Germinal center (tissue), 1 donor: ENCODE measurements at regions not wholly inside any gene's neighbourhood (a gene's known extent, or its start where the extent isn't known, plus 50 kb on each side); places are given as distances from the start of the nearest gene placed in this dataset.
"Not testable (repeated sequence)": the region's sequence is repeated elsewhere in the genome, so short reads cannot be mapped to it uniquely, and the experiment has no call there.

Experiments
- DNase-seq: peaks from one replicate; pipeline ENCODE4 v3.0.0; 2012; ENCODE audit warnings: mixed read lengths, low spot score

- DNase-seq, result no peak
These were observed 59.2 kb downstream of the IL12A start for GRCh38 chr3:160047876-160048275.

GRCh38 chr3:160049038-160049437 lies 60.4 kb downstream of the IL12A start:
- no peak for DNase-seq

DNA sequence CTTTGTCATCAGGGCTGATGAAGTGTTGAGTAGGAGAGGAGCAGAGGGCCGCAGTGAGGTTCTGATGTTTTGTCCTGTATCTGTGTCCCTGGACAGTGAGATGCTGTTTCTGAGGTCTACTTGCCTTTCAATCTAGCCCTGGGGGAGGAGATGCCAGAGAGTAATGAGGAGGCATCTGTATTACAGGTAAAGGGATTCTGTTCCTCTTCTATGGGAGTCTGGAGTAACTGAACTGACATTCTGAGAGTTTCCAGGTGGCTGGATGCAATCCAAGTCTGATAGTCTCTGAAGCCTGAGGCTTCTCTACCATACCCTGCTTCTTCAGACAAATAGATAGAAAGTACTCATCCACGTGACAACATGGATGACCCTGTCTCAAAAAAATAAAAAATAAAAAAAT lies 60.9 kb downstream of the IL12A start:
- no peak for DNase-seq

GRCh38 chr3:160049988-160050387 lies 61.4 kb downstream of the IL12A start:
- DNase-seq, result no peak

GRCh38 chr3:160052385-160053047 lies 63.9 kb downstream of the IL12A start:
- DNase-seq, result no peak

DNA sequence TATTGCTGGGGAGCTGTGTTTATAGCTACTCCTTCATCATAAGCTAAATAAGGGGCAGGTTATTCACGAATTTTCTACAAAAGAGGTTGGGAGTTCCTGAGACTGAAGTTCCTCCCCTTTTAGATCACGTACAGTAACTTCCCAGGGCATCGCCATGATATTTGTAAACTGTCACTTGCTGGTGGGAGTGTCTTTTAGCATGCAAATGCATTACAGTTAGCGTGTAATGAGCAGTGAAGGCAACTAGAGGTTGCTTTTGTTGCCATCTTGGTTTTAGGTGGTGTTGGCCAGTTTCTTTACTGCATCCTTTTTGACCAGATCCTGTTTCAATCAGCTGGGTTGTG lies 64.4 kb downstream of the IL12A start:
- no peak for DNase-seq

DNA sequence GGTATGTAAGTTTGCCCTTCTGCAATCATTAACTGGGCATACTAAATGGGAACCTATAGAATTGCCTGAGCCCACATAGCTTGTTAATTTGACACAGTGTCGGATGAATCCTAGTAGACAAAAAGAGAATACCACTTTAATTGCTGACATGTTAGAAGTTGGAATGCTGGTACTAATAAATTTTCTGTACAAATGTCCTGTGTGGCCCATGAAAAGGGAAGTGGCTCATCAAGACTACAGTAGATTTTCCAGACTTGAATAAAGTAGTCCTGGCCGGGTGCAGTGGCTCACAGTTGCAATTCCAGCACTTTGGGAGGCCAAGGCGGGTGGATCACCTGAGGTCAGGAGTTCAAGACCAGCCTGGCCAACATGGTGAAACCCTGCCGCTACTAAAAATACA lies 66.2 kb downstream of the IL12A start:
- DNase-seq, result not testable (repeated sequence)

- DNase-seq, result no peak
These were observed 67.0 kb downstream of the IL12A start for GRCh38 chr3:160055659-160056058.

GRCh38 chr3:160057331-160057730 lies 68.7 kb downstream of the IL12A start:
- DNase-seq, result no peak

DNA sequence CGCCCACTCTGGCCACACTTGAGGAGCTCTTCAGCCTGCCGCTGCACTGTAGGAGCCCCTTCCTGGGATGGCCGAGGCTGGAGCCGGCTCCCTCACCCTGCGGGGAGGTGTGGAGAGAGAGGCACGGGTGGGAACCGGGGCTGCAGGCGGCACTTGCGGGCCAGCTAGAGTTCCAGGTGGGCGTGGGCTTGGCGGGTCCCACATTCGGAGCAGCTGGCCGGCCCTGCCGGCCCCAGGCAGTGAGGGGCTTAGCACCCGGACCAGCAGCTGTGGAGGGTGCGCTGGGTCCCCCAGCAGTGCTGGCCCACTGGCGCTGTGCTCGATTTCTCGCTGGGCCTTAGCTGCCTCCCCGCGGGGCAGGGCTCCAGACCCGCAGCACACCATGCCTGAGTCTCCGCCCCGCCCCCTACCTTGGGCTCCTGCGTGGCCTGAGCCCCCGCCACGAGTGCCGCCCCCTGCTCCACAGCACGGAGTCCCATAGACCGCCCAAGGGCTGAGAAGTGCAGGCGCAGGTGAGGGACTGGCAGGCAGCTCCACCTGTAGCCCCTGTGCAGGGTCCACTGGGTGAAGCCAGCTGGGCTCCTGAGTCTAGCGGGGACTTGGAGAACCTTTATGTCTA lies 71.9 kb downstream of the IL12A start:
- DNase-seq, result no peak

DNA sequence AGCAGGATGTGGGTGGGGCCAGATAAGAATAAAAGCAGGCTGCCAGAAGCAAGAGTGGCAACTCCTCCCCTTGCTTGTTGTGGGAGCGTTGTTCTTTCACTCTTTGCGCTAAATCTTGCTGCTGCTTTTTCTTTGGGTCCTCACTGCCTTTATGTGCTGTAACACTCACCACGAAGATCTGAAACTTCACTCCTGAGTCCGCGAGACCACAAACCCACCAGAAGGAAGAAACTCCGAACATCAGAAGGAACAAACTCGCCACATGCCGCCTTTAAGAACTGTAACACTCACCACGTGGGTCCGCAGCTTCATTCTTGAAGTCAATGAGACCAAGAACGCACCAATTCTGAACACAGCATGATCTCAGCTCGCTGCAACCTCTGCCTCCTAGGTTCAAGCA lies 72.9 kb downstream of the IL12A start:
- no peak for DNase-seq

GRCh38 chr3:160065282-160065681 lies 76.6 kb downstream of the IL12A start:
- no peak for DNase-seq

- DNase-seq, result no peak
These were observed 77.2 kb downstream of the IL12A start for GRCh38 chr3:160065786-160066185.

DNA sequence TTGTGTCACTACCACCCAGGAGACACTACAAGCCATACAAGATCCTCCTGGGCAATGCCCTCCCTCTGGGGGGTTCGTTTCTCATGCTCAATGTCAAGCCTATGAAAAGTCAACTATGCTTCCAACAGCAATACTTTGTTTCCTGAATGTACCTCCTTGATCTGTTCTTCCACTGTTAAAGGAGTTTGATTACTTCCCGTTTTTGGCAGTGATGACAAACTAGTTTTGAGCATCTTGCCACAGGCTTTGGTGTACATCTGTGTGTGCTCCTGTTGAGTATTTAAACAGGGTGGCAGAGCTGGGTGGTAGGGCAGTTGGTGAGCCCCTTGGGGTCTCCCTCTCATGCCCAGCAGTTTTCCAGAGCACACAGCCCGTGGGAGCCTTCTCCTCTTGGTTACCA lies 81.4 kb downstream of the IL12A start:
- DNase-seq, result no peak

- DNase-seq, result no peak
These were observed 87.9 kb downstream of the IL12A start for GRCh38 chr3:160076519-160076918.

DNA sequence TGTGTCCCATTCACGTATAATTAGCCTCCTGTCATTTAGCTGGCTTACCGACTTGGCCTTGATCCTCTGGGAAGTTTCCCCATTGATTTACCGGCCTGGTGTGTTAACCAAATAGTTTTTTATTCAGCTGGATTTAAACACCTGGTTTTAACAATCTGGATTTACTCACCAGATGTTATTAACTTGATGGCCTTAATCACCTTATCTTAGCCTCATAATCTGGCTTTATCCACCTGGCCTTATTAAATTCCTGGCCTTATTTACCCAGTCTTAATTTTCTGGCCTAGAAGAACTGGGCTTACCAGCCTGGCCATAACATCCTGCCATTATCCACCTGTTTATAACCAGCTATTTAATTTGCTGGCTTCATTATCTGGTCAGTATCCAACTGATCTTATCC lies 89.9 kb downstream of the IL12A start:
- DNase-seq, result no peak

DNA sequence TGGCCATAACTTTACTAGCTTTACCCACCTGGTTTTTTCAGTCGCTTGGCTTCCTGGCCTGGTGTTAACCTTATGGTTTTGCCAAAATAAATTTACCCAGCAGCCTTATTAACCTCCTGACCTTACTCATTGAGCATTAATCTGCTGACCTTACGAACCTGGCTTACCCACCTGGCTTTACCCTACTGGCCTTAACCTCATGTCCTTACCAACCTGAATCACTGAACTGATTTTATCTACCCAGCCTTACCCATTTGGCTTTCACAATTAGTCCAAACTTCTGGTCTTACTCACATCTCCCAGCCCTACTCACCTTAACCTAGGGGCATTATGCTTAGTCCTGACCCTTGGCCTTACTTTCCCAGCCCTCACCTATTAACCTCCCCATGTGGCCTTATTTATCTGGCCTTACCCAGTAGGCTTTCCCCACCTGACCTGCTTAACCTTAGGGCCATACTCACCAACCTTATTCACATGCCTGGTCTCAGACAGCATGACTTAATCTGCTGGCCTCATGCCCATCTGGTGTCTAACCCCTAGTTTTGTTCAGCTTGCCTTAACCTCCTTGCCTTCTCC lies 93.4 kb downstream of the IL12A start:
- DNase-seq, result no peak

DNA sequence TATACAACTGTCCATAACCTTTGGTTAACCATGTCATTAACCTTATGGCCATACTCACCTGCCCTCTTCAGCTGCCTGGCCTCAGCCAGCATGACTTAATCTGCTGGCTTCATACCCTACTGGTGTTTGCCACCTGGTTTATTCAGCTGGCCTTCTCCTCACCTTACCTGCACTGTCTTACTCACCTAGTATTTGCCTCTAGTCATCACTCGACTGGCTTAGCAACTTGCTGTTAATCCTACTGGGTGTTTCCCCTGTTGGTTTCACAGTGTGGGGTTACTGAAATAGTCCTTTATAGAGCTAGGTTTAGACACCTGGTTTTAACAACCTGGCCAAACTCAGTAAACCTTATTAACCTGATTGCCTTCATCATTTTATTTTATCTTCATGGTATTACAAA lies 96.4 kb downstream of the IL12A start:
- no peak for DNase-seq

DNA sequence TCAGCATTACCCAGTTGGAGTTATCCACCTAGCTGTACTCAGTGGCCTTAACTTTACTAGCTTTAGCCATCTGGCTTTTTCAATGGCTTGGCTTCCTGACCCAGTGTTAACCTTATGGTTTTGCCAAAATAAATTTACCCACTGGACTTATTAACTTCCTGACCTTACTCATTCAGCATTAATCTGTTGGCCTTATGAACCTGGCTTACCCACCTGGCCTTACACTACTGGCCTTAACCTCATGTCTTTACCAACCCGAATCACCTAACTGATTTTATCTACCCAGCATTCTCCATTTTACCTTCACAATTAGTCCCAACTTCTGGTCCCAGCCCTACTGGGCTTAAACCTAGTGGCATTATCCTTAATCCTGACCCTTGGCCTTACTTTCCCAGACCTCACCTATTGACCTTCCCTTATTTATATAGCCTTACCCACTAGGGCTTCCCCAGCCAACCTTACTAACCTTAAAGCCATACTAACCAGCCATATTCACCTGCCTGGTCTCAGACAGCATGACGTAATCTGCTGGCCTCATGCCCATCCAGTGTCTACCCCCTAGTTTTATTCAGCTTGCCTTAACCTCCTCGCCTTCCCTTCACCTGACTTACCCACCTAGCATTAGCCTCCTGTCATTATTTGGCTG lies 100.0 kb downstream of the IL12A start:
- DNase-seq, result no peak

- DNase-seq, result no peak
These were observed 102.0 kb downstream of the IL12A start for GRCh38 chr3:160090653-160091052.

- DNase-seq, result no peak
These were observed 102.8 kb downstream of the IL12A start for GRCh38 chr3:160091441-160091840.

GRCh38 chr3:160092760-160093159 lies 104.1 kb downstream of the IL12A start:
- DNase-seq, result no peak

- no peak for DNase-seq
These were observed 105.9 kb downstream of the IL12A start for GRCh38 chr3:160094562-160094961.
